Kidney epithelial cell (primary cell): ENCODE measurements at regions not wholly inside any gene's neighbourhood (a gene's known extent, or its start where the extent isn't known, plus 50 kb on each side); places are given as distances from the start of the nearest gene placed in this dataset.
"Not testable (repeated sequence)": the region's sequence is repeated elsewhere in the genome, so short reads cannot be mapped to it uniquely, and the experiment has no call there.

Experiments used
- DNase-seq: peaks from one replicate; pipeline ENCODE4 v3.0.0-alpha.2; 2010; ENCODE audit warnings: low read depth
- H3K27me3 ChIP-seq: 2 replicates; pipeline ENCODE4 v1.6.0; 2011; ENCODE audit warnings: low read length; ENCODE audit not compliant: control insufficient read depth, insufficient read depth
- H3K36me3 ChIP-seq: 2 replicates; pipeline ENCODE4 v1.5.1; 2011; ENCODE audit warnings: low read length; ENCODE audit not compliant: control insufficient read depth, insufficient read depth
- H3K4me3 ChIP-seq: 2 replicates; pipeline ENCODE4 v1.5.1; 2011; ENCODE audit warnings: low read depth, mild to moderate bottlenecking, control low read depth, low read length
- CTCF ChIP-seq: IDR thresholded peaks from 2 replicates; pipeline ENCODE4 v1.5.1; 2011; ENCODE audit warnings: mild to moderate bottlenecking, moderate library complexity, low read length, control low read depth, inconsistent platforms; ENCODE audit not compliant: insufficient read depth, poor library complexity, severe bottlenecking

GRCh38 chr6:74491844-74492374 lies 713.9 kb downstream of the COL12A1 start:
- H3K4me3 ChIP-seq, result no peak overlapping the region
- no peaks in the 10 kb centered on the region for H3K27me3 ChIP-seq
- no peak for DNase-seq
- no peak for TF ChIP-seq CTCF
- no peaks in the 10 kb centered on the region for H3K36me3 ChIP-seq

- not testable (repeated sequence) for DNase-seq, H3K27me3 ChIP-seq, H3K4me3 ChIP-seq, H3K36me3 ChIP-seq
Observed at GRCh38 chr6:74488726-74489125, 717.1 kb downstream of the COL12A1 start.

- TF ChIP-seq CTCF, result no peak
- Histone ChIP-seq H3K27me3 (no peaks in the 10 kb centered on the region), H3K36me3 (no peaks in the 10 kb centered on the region), H3K4me3 (no peak overlapping the region)
- no peak for DNase-seq
Observed at GRCh38 chr6:74482180-74482579, 723.7 kb downstream of the COL12A1 start.

GRCh38 chr6:74480561-74480960 lies 725.3 kb downstream of the COL12A1 start:
- no peak overlapping the region for H3K4me3 ChIP-seq
- TF ChIP-seq CTCF, result no peak
- H3K27me3 ChIP-seq, result no peaks in the 10 kb centered on the region
- DNase-seq, result no peak
- H3K36me3 ChIP-seq, result no peaks in the 10 kb centered on the region

GRCh38 chr6:74479960-74480359 lies 725.9 kb downstream of the COL12A1 start:
- Histone ChIP-seq H3K27me3 (no peaks in the 10 kb centered on the region), H3K36me3 (no peaks in the 10 kb centered on the region), H3K4me3 (no peak overlapping the region)
- no peak for DNase-seq
- no peak for TF ChIP-seq CTCF

GRCh38 chr6:74479420-74479819 lies 726.4 kb downstream of the COL12A1 start:
- no peak for TF ChIP-seq CTCF
- no peaks in the 10 kb centered on the region for H3K27me3 ChIP-seq
- DNase-seq, result no peak
- H3K36me3 ChIP-seq, result no peaks in the 10 kb centered on the region
- H3K4me3 ChIP-seq, result no peak overlapping the region

- H3K4me3 ChIP-seq, H3K36me3 ChIP-seq, H3K27me3 ChIP-seq, DNase-seq: not testable (repeated sequence)
Observed at GRCh38 chr6:74474046-74474445, 731.8 kb downstream of the COL12A1 start.

GRCh38 chr6:74468552-74468951 lies 737.3 kb downstream of the COL12A1 start:
- not testable (repeated sequence) for H3K4me3 ChIP-seq, DNase-seq, H3K27me3 ChIP-seq, H3K36me3 ChIP-seq
